Erythroblast (primary cell): ENCODE measurements at regions not wholly inside any gene's neighbourhood (a gene's known extent, or its start where the extent isn't known, plus 50 kb on each side); places are given as distances from the start of the nearest gene placed in this dataset.

Experiments
- GATA1 ChIP-seq: IDR thresholded peaks from 2 replicates; pipeline ENCODE4 v1.6.1; 2011; ENCODE audit warnings: low read depth, mild to moderate bottlenecking, control low read depth, low read length, moderate library complexity
- POLR2A ChIP-seq: IDR thresholded peaks from 2 replicates; pipeline ENCODE4 v1.6.1; 2011; ENCODE audit warnings: mild to moderate bottlenecking, low read length

- TF ChIP-seq POLR2A (no peak), GATA1 (no peak)
These were observed 163.2 kb upstream of the ADAMTS16 start for GRCh38 chr5:4976902-4977301.
